Liver (tissue), 8 donors: ENCODE measurements at regions not wholly inside any gene's neighbourhood (a gene's known extent, or its start where the extent isn't known, plus 50 kb on each side); places are given as distances from the start of the nearest gene placed in this dataset.

ENCODE experiments used
- DNase-seq: peaks from one replicate; pipeline ENCODE4 v3.0.0-alpha.2; 2017; ENCODE audit warnings: low spot score
- H3K27ac ChIP-seq, 2 donors: one replicate each; pipeline ENCODE4 v1.7.0; 2013; ENCODE audit warnings: inconsistent platforms in 2 of 2, low read length in 2 of 2, control low read depth in 1 of 2, low read depth in 1 of 2, mild to moderate bottlenecking in 1 of 2
- H3K27me3 ChIP-seq, 4 donors: one replicate each; pipeline versions ENCODE4 v1.6.1 to v1.7.0; 2013; ENCODE audit warnings: low read length in 3 of 4, inconsistent platforms in 1 of 4, mild to moderate bottlenecking in 1 of 4, moderate library complexity in 1 of 4; ENCODE audit not compliant: control insufficient read depth in 4 of 4, insufficient read depth in 4 of 4
- H3K36me3 ChIP-seq, 4 donors: one replicate each; pipeline versions ENCODE4 v1.6.1 to v1.7.0; 2013; ENCODE audit warnings: low read length in 3 of 4, mild to moderate bottlenecking in 3 of 4, low read depth in 1 of 4, moderate library complexity in 1 of 4; ENCODE audit not compliant: control insufficient read depth in 4 of 4, insufficient read depth in 3 of 4
- H3K4me1 ChIP-seq, 4 donors: one replicate each; pipeline versions ENCODE4 v1.6.1 to v1.7.0; 2013; ENCODE audit warnings: low read length in 3 of 4, mild to moderate bottlenecking in 3 of 4, moderate library complexity in 1 of 4; ENCODE audit not compliant: control insufficient read depth in 4 of 4, insufficient read depth in 4 of 4
- H3K4me3 ChIP-seq, 3 donors: one replicate each; pipeline versions ENCODE4 v1.6.1 to v1.7.0; 2013; ENCODE audit warnings: low read length in 3 of 3, control low read depth in 1 of 3, low read depth in 1 of 3, mild to moderate bottlenecking in 1 of 3
- H3K9ac ChIP-seq, 2 donors: one replicate each; pipeline ENCODE4 v1.7.0; 2013; ENCODE audit warnings: low read length in 2 of 2, mild to moderate bottlenecking in 2 of 2, moderate library complexity in 2 of 2, control low read depth in 1 of 2, low read depth in 1 of 2
- H3K9me3 ChIP-seq, 4 donors: one replicate each; pipeline versions ENCODE4 v1.6.1 to v1.7.0; 2013; ENCODE audit warnings: low read length in 3 of 4; ENCODE audit not compliant: control insufficient read depth in 4 of 4
- EGR1 ChIP-seq, 2 donors: IDR thresholded peaks; 2 replicates each; pipeline ENCODE4 v1.6.1; 2016 to 2018; ENCODE audit warnings: antibody characterized with exemption in 2 of 2, low read depth in 2 of 2
- GABPA ChIP-seq, 2 donors: IDR thresholded peaks in 1 of 2; conservative IDR thresholded peaks in 1 of 2; 2 replicates each; pipeline ENCODE4 v1.6.1; 2016; ENCODE audit warnings: antibody characterized with exemption in 2 of 2, mild to moderate bottlenecking in 1 of 2, moderate library complexity in 1 of 2
- HNF4G ChIP-seq: IDR thresholded peaks from 2 replicates; pipeline ENCODE4 v1.6.1; 2016; ENCODE audit warnings: antibody characterized with exemption
- NR2F2 ChIP-seq: IDR thresholded peaks from 2 replicates; pipeline ENCODE4 v1.6.1; 2016; ENCODE audit warnings: antibody characterized with exemption
- RXRA ChIP-seq, 2 donors: IDR thresholded peaks; 2 replicates each; pipeline ENCODE4 v1.6.1; 2017 to 2018; ENCODE audit warnings: antibody characterized with exemption in 2 of 2, mild to moderate bottlenecking in 1 of 2
- SP1 ChIP-seq: IDR thresholded peaks from 2 replicates; pipeline ENCODE4 v1.6.1; 2018; ENCODE audit warnings: antibody characterized with exemption, mild to moderate bottlenecking
- TAF1 ChIP-seq: conservative IDR thresholded peaks from 2 replicates; pipeline ENCODE4 v1.6.1; 2016; ENCODE audit warnings: antibody characterized with exemption, mild to moderate bottlenecking
- YY1 ChIP-seq: IDR thresholded peaks from 2 replicates; pipeline ENCODE4 v1.6.1; 2016; ENCODE audit warnings: antibody characterized with exemption, mild to moderate bottlenecking
- ZBTB33 ChIP-seq: IDR thresholded peaks from 2 replicates; pipeline ENCODE4 v1.6.1; 2016; ENCODE audit warnings: antibody characterized with exemption
- WGBS: extraction: QIAGEN DNeasy Blood & Tissue Kit; methylation state at CpG from one replicate; pipeline ENCODE4 v1.1.7; 2013; 5-methylcytosine and 5-hydroxymethylcytosine counted together
- TF ChIP-seq, protein P1 (sequence below): fragments of 150-350 bp; IDR thresholded peaks from 2 replicates; pipeline ENCODE4 v1.5.1; 2017; ENCODE audit warnings: improper control_type of control experiment, low read depth, low read length; ENCODE audit not compliant: missing input control
- TF ChIP-seq, protein P2 (sequence below): IDR thresholded peaks from 2 replicates; pipeline ENCODE4 v1.6.1; 2016; ENCODE audit warnings: antibody characterized with exemption
- TF ChIP-seq, protein P3 (sequence below): IDR thresholded peaks from 2 replicates; pipeline ENCODE4 v1.6.1; 2016; ENCODE audit warnings: antibody characterized with exemption
- donor health status: healthy.
- donor health status: healthy.
- donor health status: healthy.
- donor health status: healthy.
- donor health status: healthy.

- 78% methylated on average over 5 of the region's 5 CpGs for whole genome bisulfite sequencing
Measured at GRCh38 chr9:19690128-19690527, 98.7 kb downstream of the SLC24A2 start.

DNA sequence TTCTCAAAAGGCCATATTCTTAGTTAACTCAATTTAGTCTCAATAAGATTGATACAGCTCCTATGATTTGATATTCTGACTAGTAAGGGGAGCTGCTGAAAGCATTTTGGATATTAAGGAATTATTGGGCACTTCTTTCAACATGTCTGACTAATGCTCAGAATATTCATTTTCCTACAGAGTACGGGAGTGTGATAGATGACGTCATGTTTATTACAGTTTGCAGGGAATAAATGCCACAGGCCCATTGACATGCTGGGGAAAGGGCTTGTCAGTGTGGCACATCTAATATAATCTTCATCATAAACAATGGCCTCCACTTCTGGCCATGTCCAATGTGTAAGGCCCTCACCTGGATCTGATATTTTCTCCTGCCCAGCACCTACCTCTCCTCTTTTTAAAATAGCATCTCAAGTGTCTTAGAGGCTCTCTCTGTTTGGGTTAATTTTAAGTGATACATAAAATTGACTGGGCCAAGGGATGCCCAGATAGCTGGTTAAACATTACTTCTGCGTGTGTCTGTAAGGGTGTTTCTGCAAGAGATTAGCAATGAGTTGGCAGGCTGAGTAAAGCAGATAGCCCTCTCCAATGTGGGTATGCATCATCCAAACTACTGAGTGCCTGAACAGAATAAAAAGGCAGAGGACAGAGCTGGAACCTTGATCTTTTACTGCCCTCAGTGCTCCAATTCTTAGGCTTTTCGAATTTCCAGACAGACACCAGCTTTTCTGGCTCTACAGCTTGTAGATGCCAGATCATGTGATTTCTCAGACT, 99.3 kb downstream of the SLC24A2 start:
- 69% methylated on average over 4 of the region's 4 CpGs for WGBS
- no peak overlapping the region for H3K27ac ChIP-seq
- TF ChIP-seq, protein P1, sequence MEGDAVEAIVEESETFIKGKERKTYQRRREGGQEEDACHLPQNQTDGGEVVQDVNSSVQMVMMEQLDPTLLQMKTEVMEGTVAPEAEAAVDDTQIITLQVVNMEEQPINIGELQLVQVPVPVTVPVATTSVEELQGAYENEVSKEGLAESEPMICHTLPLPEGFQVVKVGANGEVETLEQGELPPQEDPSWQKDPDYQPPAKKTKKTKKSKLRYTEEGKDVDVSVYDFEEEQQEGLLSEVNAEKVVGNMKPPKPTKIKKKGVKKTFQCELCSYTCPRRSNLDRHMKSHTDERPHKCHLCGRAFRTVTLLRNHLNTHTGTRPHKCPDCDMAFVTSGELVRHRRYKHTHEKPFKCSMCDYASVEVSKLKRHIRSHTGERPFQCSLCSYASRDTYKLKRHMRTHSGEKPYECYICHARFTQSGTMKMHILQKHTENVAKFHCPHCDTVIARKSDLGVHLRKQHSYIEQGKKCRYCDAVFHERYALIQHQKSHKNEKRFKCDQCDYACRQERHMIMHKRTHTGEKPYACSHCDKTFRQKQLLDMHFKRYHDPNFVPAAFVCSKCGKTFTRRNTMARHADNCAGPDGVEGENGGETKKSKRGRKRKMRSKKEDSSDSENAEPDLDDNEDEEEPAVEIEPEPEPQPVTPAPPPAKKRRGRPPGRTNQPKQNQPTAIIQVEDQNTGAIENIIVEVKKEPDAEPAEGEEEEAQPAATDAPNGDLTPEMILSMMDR: no peak
- no peak for TF ChIP-seq YY1
- TF ChIP-seq TAF1: no peak
- TF ChIP-seq HNF4G: no peak
- no peak for TF ChIP-seq SP1
- TF ChIP-seq ZBTB33: no peak
- no peak for TF ChIP-seq EGR1 (IDR thresholded peaks at IDR 0.05; ENCODE audit: low read depth in 2 of 2)
- no peak for TF ChIP-seq RXRA (IDR thresholded peaks at IDR 0.05)
- TF ChIP-seq, protein P2, sequence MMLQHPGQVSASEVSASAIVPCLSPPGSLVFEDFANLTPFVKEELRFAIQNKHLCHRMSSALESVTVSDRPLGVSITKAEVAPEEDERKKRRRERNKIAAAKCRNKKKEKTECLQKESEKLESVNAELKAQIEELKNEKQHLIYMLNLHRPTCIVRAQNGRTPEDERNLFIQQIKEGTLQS: no peak
- no peak for TF ChIP-seq GABPA (IDR thresholded peaks at IDR 0.05 in 1 of 2, conservative IDR thresholded peaks at IDR 0.05 in 1 of 2)
- TF ChIP-seq NR2F2: no peak
- TF ChIP-seq, protein P3, sequence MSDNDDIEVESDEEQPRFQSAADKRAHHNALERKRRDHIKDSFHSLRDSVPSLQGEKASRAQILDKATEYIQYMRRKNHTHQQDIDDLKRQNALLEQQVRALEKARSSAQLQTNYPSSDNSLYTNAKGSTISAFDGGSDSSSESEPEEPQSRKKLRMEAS: no peak
- H3K4me1 ChIP-seq: no peaks in the 10 kb centered on the region
- no peak overlapping the region for H3K4me3 ChIP-seq
- no peaks in the 10 kb centered on the region for H3K36me3 ChIP-seq
- peaks cover 0 to 4% (median 0%) of the 10 kb centered on the region in 4 donors for H3K9me3 ChIP-seq
- no peaks in the 10 kb centered on the region for H3K27me3 ChIP-seq
- no peak for DNase-seq
- no peak overlapping the region for H3K9ac ChIP-seq

More at GRCh38 chr9:19690128-19690527, 98.7 kb downstream of the SLC24A2 start:
- Histone ChIP-seq H3K9me3 (peaks cover 0 to 4% (median 0%) of the 10 kb centered on the region in 4 donors), H3K4me3 (no peak overlapping the region), H3K36me3 (no peaks in the 10 kb centered on the region), H3K27me3 (no peaks in the 10 kb centered on the region), H3K9ac (no peak overlapping the region), H3K4me1 (no peaks in the 10 kb centered on the region), H3K27ac (no peak overlapping the region)
- no peak for DNase-seq
- TF ChIP-seq TAF1: no peak
- TF ChIP-seq, protein P3: no peak
- TF ChIP-seq EGR1 (IDR thresholded peaks at IDR 0.05; ENCODE audit: low read depth in 2 of 2): no peak
- TF ChIP-seq YY1: no peak
- no peak for TF ChIP-seq RXRA (IDR thresholded peaks at IDR 0.05)
